Keratinocyte (primary cell): ENCODE measurements at regions not wholly inside any gene's neighbourhood (a gene's known extent, or its start where the extent isn't known, plus 50 kb on each side); places are given as distances from the start of the nearest gene placed in this dataset.

ENCODE experiments used
- CTCF ChIP-seq, 3 experiments: IDR thresholded peaks in 1 of 3; conservative IDR thresholded peaks in 1 of 3; optimal IDR thresholded peaks in 1 of 3; 2 replicates in 2 of 3; 3 replicates in 1 of 3; pipeline versions ENCODE3 to v1.5.1; 2011; ENCODE audit warnings: low read length in 3 of 3, mild to moderate bottlenecking in 3 of 3, moderate library complexity in 2 of 3, control low read depth in 1 of 3, inconsistent platforms in 1 of 3; ENCODE audit not compliant: insufficient read depth in 2 of 3; ENCODE audit errors: extremely low read depth in 1 of 3
- EZH2 ChIP-seq: IDR thresholded peaks from one replicate; pipeline ENCODE4 v1.6.1; 2012; ENCODE audit warnings: inconsistent platforms, mild to moderate bottlenecking, low read length, moderate library complexity

- TF ChIP-seq CTCF (optimal IDR thresholded peaks at IDR 0.05 in 1 of 3, IDR thresholded peaks at IDR 0.05 in 1 of 3, conservative IDR thresholded peaks at IDR 0.05 in 1 of 3; ENCODE audit: extremely low read depth in 1 of 3, insufficient read depth in 2 of 3, low read length in 3 of 3): peak in 1 of 3 experiments; percentile 6
- TF ChIP-seq EZH2: no peak
Measured at GRCh38 chrX:40496728-40497127, 84.0 kb upstream of the ATP6AP2 start.
